ENCODE measurements at regions not wholly inside any gene's neighbourhood (a gene's known extent, or its start where the extent isn't known, plus 50 kb on each side); places are given as distances from the start of the nearest gene placed in this dataset.

- Histone ChIP-seq H3K79me2 (ENCODE audit: insufficient read depth, low read length) (no peaks in the 10 kb centered on the region), H3K27me3 (ENCODE audit: low read length) (no peaks in the 10 kb centered on the region), H3F3A (ENCODE audit: insufficient read depth) (no peaks in the 10 kb centered on the region), H3K9ac (ENCODE audit: low read length) (no peak overlapping the region), H3K4me2 (ENCODE audit: low read depth, low read length, poor library complexity, severe bottlenecking) (no peak overlapping the region), H4K20me1 (ENCODE audit: low read depth, low read length) (no peaks in the 10 kb centered on the region), H2AFZ (ENCODE audit: low read depth, low read length, severe bottlenecking) (no peak overlapping the region), H3K36me3 (ENCODE audit: low read length) (no peaks in the 10 kb centered on the region), H3K9me3 (ENCODE audit: insufficient read depth, low read length) (no peaks in the 10 kb centered on the region), H3K4me3 (ENCODE audit: insufficient read depth, low read length, poor library complexity, severe bottlenecking) (no peak overlapping the region), H3K27ac (ENCODE audit: low read depth, low read length) (no peak overlapping the region), H3K9me2 (replicated peaks; ENCODE audit: insufficient read depth, low read length) (no peaks in the 10 kb centered on the region)
- TF ChIP-seq EZH2phosphoT487 (conservative IDR thresholded peaks at IDR 0.05; ENCODE audit: low read length), result no peak
- TF ChIP-seq, protein P1, sequence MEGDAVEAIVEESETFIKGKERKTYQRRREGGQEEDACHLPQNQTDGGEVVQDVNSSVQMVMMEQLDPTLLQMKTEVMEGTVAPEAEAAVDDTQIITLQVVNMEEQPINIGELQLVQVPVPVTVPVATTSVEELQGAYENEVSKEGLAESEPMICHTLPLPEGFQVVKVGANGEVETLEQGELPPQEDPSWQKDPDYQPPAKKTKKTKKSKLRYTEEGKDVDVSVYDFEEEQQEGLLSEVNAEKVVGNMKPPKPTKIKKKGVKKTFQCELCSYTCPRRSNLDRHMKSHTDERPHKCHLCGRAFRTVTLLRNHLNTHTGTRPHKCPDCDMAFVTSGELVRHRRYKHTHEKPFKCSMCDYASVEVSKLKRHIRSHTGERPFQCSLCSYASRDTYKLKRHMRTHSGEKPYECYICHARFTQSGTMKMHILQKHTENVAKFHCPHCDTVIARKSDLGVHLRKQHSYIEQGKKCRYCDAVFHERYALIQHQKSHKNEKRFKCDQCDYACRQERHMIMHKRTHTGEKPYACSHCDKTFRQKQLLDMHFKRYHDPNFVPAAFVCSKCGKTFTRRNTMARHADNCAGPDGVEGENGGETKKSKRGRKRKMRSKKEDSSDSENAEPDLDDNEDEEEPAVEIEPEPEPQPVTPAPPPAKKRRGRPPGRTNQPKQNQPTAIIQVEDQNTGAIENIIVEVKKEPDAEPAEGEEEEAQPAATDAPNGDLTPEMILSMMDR (IDR thresholded peaks at IDR 0.05; ENCODE audit: insufficient read depth, low read length, poor library complexity, severe bottlenecking), result no peak
Measured at GRCh38 chr4:19051831-19052230, 1030.3 kb upstream of the LCORL start.

- Histone ChIP-seq H3K79me2 (ENCODE audit: insufficient read depth, low read length) (no peaks in the 10 kb centered on the region), H3F3A (ENCODE audit: insufficient read depth) (no peaks in the 10 kb centered on the region), H3K9ac (ENCODE audit: low read length) (no peak overlapping the region), H3K9me3 (ENCODE audit: insufficient read depth, low read length) (no peaks in the 10 kb centered on the region), H4K20me1 (ENCODE audit: low read depth, low read length) (no peaks in the 10 kb centered on the region), H2AFZ (ENCODE audit: low read depth, low read length, severe bottlenecking) (no peak overlapping the region), H3K4me3 (ENCODE audit: insufficient read depth, low read length, poor library complexity, severe bottlenecking) (no peak overlapping the region), H3K9me2 (replicated peaks; ENCODE audit: insufficient read depth, low read length) (no peaks in the 10 kb centered on the region), H3K36me3 (ENCODE audit: low read length) (no peaks in the 10 kb centered on the region), H3K27me3 (ENCODE audit: low read length) (no peaks in the 10 kb centered on the region), H3K4me2 (ENCODE audit: low read depth, low read length, poor library complexity, severe bottlenecking) (no peak overlapping the region), H3K27ac (ENCODE audit: low read depth, low read length) (no peak overlapping the region)
- no peak for TF ChIP-seq EZH2phosphoT487 (conservative IDR thresholded peaks at IDR 0.05; ENCODE audit: low read length)
- TF ChIP-seq, protein P1 (IDR thresholded peaks at IDR 0.05; ENCODE audit: insufficient read depth, low read length, poor library complexity, severe bottlenecking), result no peak
Measured at GRCh38 chr4:19047279-19047880, 1025.8 kb upstream of the LCORL start.

DNA sequence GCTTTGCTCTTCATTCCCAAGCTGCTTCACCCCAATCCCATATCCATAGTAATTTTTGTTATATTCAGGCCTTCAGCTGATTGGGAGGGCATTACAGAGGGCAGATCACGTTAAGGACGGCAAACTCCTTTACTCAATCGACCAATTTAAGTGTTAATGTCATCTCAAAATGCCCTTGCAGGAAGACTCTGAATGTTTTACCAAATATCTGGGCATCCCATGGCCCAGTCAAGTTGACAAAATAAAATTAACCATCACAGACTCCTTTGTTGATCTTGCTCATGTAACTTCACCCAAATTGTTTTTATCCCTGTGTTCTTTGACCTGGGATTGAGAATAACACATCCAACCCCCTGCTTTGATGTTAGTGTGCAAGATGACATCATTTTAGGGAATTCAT lies 1018.3 kb upstream of the LCORL start:
- no peaks in the 10 kb centered on the region for H3K9me2 ChIP-seq (replicated peaks; ENCODE audit: insufficient read depth, low read length)
- no peak overlapping the region for H2AFZ ChIP-seq (ENCODE audit: low read depth, low read length, severe bottlenecking)
- H3K27ac ChIP-seq (ENCODE audit: low read depth, low read length), result no peak overlapping the region
- no peaks in the 10 kb centered on the region for H3K79me2 ChIP-seq (ENCODE audit: insufficient read depth, low read length)
- no peaks in the 10 kb centered on the region for H3K9me3 ChIP-seq (ENCODE audit: insufficient read depth, low read length)
- H3K4me3 ChIP-seq (ENCODE audit: insufficient read depth, low read length, poor library complexity, severe bottlenecking), result no peak overlapping the region
- no peaks in the 10 kb centered on the region for H3K36me3 ChIP-seq (ENCODE audit: low read length)
- TF ChIP-seq, protein P1 (IDR thresholded peaks at IDR 0.05; ENCODE audit: insufficient read depth, low read length, poor library complexity, severe bottlenecking), result no peak
- TF ChIP-seq EZH2phosphoT487 (conservative IDR thresholded peaks at IDR 0.05; ENCODE audit: low read length), result no peak
- no peak overlapping the region for H3K4me2 ChIP-seq (ENCODE audit: low read depth, low read length, poor library complexity, severe bottlenecking)
- H4K20me1 ChIP-seq (ENCODE audit: low read depth, low read length), result no peaks in the 10 kb centered on the region
- no peaks in the 10 kb centered on the region for H3F3A ChIP-seq (ENCODE audit: insufficient read depth)
- no peaks in the 10 kb centered on the region for H3K27me3 ChIP-seq (ENCODE audit: low read length)
- H3K9ac ChIP-seq (ENCODE audit: low read length), result no peak overlapping the region

Data from SU-DHL-6 (cell line).